Activated CD8-positive, alpha-beta memory T cell treated with anti-CD3 and anti-CD28 coated beads for 24 hours (primary cell): ENCODE measurements at regions not wholly inside any gene's neighbourhood (a gene's known extent, or its start where the extent isn't known, plus 50 kb on each side); places are given as distances from the start of the nearest gene placed in this dataset.
A peak's percentile ranks its signal among the peaks of the same experiment; 100 is the strongest.
"Not testable (repeated sequence)": the region's sequence is repeated elsewhere in the genome, so short reads cannot be mapped to it uniquely, and the experiment has no call there.

Source experiments
- DNase-seq: peaks from one replicate; pipeline ENCODE4 v3.0.0-alpha.2; 2020

DNA sequence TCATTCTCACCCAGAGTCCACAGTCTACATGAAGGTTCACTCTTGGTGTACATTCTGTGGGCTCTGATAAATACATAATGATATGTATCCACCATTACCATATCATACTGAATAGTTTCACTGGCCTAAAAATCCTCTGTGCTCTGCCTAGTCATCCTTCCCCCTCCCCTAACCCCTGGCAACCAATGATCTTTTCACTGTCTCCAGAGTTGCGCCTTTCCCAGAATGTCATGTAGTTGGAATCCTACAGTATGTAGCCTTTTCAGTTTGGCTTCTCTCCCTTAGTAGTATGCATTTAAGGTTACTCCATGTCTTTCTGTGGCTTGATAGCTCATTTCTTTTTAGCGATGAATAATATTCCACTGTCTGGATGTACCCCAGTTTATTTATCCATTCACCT is 101.3 kb downstream of the NOG start:
- DNase-seq, result no peak

DNA sequence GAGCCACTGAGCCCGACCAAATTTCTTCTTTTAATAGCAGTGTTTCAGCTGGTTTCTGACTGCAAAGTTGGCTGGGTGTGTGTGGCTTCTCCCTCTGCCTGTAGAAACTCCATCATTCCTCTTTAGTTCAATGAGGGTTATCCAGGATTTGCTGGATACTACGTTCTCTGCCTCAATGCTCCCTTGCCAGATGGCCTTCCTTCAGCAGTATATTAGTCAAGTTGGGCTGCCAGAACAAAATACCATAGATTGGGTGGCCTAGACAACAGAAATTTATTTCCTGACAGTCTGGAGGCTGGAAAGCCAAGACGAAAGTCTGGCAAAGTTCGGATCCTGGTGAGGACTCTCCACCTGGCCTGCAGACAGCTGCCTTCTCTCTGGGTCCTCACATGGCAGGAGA is 103.7 kb downstream of the NOG start:
- DNase-seq, result no peak

DNA sequence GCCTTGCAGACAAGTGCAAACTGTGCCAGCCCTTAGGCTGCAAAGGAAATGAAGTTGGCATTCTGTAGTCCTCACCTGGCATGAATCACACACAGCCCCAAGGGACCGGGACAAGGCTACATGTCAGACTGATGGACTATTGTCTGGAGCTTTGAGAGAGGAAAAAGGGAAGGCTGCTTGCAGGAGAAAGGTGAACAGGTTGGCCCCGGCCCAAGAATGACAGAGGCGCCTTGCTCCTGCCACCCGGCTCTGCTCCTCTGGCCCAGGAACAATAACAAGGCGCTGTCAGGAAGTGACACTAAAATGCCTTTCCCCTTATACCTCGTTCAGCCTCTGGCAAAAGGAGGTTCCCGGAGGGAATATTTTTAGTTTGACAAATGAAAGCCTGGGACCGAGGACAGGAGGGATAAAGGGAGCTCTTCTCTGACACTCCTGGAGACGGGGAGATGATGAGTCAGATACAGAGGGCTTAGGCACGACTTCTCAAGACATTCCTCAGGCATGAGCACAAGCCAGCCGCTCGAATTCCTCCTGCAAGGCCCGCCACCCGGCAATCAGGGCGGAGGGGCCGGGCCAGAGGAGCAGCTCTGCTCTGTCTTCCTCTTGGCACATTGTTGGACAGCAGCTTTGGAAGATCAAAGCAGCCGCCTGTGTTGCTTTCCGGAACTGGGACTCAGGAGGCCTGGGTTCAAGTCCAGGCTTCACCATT is 105.8 kb downstream of the NOG start:
- DNase-seq, result no peak

DNA sequence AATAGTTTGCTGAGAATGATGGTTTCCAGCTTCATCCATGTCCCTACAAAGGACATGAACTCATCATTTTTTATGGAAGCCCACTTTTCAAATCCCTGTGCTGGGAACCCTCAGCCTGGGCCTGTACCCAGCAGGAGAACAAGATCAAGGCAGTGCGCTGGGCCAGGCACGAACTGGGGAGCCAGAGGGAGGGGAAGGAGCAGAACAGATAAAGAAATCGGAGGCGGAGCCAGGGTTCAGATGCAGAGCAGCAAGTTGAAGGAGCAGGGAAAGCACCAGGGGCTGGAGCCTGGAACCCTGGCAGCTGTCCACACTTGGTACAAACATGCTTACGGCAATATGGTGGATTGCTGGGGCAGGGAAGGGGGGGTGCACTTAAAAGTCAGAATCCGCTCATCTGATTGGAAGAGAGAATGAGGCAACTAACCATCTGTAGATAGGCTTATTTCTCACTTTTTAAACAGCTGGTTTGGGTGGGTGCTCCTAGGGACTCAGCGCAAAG is 107.5 kb downstream of the NOG start:
- no peak for DNase-seq

DNA sequence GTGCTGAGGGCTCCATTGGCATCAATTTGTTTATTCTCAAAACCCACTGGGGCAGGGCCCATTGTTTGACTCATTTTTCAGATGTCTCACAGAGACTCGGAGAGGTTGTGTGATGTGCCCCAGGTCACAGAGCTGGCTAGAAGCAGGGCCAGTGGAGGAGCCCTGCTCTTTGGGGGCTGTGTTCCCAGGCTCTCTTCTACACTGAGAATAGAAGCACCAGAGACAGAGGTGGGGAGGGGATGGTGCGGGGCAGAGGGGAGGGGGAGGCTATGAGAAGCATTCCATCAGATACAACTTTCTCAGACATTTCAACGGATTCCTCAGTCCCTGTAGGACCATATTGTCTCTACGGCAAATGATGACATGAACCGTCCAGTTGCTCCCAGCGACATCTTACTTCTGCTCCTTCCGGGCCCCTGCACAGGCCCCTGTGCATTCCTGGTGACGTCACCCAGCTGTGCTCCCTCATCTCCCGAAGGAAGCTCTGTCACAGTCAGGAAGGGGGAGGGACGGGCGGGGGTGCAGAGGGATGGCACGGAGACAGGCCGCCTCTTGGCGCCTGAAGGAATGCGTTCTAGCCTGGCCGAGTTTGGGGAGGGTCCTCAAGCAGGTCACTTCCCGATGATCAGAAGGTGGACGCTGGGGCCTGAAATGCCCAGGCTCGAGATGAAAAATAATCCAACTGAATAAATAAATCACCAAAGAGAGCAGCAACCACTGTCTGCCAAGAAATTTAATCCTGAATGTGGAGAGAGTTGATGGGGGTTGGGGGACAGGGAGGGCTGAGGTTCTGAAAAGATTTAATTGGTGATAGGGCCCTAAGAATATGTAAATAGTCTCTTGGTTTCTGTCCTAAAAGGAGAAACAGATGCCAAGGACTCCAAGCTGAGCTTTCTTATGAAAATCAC is 114.1 kb downstream of the NOG start:
- no peak for DNase-seq

DNA sequence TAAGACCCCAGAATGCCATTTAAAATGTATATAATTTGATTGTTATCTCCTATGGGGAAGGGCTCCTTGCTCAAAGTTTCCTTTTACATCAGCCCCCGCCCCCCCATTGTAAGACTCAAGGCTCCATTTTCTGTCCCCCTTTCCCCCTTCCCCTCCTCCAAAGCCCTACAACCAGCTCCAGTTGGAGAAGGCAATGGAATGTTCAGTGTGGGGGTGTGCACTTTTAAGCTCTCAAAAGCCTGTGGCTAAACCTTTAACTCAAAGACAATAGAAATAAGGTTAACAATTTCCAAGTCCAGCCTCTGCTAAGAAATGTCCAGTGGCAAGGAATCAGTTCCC is 114.7 kb downstream of the NOG start:
- no peak for DNase-seq

DNA sequence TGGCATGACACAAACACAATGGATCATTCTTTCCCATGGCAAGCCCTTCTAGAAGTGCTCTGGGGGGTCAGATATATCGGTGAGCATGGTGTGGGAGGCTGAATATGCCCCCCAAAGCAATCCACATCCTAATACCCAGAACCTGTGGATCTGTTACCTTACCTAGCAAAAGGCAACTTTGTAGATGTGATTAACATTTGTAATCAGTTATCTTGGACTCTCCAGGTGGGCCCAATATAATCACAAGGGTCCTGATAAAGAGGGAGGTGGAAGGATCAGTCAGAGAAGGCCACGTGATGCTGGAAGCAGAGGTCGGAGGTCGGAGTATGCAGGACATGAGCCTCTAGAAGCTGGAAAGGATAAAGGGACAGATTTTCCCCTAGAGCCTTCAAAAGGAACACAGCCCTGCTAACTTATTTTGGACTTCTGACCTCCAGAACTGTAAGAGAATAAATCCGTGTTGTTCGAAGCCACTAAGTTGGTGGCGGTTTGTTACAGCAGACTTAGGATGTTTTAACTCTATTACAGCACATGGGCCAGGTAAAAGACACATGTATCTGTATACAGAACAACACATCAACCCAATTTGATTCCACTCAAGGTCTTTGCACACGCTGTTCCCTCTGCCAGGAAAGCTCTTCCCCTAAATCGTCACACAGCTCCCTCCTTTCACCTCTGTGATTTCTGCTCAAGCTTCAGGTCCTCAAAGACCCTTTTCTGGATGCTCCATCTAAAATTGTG is 115.3 kb downstream of the NOG start:
- no peak for DNase-seq

DNA sequence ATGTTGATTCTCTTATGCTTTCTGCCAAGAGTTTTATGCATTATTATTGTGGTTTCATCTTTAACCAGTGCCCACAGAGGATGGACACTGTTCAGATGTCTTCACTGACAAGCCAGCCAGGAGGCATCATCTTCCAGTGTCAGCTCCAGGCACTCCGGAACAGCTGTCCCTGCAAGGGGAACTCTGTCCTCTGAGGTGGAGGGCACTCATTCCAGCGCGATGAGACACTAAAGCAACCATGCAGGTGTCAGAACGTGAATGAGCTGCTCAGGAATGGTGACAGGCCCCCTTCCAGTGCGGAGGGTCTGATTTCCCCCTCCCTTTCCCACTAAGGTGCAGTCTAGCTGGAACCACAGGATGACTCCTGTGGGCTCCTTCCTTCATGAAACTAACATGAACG is 117.5 kb downstream of the NOG start:
- no peak for DNase-seq

DNA sequence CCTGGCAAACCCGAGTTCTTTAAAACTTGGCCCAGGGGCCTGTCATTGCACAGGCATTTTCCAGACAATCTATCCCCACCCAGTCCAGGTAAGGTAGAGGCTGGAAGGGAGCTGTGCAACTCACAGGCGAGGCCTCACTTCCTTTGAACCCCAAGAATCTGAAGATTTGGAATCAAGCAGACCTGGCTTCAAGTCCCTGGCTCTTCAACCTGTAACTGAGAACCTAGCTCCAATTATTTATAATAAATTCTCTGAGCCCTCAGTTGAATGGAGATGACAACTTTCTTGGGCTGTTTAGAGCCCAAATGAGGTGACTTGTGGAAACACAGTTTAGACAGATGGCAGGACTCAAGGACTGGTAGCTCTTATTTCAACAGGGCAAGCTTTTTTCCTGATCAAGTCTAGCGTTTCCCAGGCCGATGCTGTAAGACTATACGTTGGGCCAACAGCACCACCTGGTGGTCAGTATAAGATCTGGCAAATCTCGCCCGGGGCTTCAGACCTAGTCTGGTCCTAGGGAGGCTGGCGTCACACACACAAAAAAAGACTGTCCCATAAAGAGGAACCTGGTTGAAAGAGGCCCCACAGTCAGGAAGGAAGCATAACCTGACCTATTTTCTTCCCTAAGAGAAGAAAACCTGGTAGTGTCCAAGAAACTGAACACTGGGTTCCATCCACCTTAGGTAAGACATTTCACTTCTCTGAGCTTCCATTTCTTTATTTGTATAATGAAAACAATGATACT is 117.9 kb downstream of the C17orf67 start:
- peak; percentile 86 for DNase-seq

DNA sequence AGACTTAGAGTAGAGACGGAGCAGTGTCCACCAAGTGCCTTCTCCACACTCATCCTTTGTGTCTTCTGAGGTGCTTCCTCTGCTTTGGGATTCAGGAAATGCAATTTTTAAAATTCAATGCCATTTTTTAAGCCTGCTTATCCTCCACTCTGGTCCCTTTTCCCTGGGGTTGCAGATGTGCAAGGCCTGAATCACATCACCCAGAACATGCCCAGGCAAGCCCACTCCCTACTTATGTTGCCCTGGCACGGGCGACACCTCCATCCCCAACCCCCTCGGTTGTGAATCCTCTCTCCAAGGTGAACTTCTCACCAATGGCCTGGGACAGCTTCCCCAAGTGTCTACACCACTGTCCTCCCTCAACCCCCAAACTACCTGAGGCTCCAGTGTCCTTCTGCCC is 116.2 kb downstream of the C17orf67 start:
- no peak for DNase-seq

DNA sequence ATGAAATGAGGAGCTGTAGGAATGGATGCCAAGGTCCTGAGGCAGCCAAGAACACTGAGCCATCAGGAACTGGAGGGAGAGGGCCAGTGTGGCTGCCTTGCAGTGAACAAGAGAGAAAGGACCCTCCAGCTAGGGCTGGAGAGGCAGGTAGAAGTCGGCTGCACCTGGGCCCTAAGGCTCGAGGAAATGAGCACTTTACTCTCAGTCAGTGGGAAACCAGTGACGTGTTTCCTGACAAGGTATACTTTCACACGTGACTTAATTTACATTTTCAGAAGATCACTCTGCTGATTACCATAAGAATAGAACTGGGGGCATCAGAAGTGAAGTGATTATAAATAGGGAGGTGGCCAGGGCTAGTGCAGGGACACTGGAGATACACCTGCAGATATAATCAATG is 115.2 kb downstream of the C17orf67 start:
- DNase-seq, result no peak

DNA sequence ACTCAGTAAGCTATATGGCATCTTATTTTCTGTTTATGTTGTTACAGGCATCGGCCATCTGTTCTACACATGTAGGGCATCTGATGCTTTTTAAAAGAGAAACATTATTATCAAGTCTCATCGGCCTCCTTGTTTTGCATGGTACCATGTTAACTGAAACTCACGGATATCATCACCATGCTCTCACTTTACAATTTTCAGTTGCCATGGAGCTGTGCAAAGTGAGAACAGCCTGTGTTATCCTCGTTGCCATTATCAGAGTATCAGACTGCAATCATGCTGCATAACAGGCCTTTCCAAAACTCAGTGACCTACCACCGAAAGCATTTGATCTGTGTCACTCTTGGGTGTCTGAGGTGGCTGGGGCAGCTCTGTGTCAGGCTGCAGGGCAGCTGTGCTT is 110.3 kb downstream of the C17orf67 start:
- no peak for DNase-seq

DNA sequence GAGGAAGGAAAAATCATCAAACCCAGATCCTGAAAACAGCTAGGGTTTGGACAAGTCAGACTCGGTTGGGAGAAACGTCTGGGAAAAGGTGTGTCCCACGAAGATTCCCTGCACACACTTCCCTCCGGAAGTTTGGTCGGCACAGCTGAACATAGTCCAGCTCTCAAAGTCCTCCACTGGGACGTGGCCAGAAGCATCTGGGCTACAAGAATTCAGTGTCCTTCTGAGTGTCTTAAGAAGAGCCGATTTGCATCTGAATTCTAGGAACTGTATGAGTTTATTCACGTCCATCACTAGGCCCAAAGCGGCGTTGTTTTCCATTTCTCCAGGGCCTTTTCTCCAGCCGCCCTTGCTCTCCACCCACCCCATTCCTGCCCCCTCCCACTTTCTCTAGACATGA is 109.1 kb downstream of the C17orf67 start:
- no peak for DNase-seq

DNA sequence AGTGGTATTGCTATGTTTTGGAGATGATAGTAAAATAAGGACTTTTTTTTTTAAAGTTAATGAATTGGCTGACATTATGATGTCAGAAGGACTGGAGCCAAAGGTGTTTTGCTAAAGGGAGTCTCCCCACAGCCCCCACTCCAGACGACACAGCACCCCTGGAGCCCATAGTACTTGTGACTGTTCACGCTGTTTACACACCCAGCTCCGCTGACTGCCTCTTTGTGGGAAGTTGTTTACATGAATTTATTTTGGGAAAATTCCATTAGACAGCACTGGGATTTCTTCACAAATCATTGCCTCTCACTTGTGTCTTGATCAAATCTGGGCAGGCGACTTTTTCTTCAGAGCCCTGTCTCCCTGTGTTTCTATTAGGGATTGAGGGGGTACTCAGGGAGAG is 108.6 kb downstream of the C17orf67 start:
- no peak for DNase-seq

DNA sequence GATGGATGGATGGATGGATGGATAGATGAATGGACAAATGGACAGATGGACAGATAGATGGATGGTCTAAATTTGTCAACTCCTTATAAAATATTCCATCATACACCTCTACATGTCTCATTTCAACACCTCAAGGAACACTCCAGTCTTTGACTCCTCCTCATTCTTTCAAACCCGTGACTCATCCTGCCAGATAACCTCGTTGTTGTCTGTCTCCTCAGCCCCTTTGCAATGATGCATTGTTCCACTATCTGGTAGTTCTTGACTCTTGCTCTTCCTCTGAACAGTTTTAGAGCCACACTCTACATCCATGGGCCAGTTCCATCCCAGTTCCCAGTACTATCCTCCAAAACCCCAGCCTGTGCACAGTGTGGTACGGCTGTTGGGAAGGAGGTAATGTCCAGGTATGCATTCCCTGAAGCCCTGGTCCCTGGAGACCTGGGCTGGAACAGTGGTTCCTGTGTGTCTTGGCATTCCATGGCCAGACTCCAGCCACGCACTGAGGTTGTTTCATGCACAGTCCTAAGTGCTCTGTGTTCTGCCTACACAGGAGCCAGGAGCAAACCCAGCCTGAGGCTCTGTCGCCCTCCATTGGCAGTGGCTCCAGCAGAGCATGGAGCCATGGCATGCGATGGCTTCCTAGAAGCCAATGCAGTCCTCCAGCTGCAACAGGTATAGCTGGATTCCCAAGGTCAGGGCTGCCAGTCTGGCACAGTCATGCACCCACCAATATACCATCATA is 105.7 kb downstream of the C17orf67 start:
- no peak for DNase-seq

DNA sequence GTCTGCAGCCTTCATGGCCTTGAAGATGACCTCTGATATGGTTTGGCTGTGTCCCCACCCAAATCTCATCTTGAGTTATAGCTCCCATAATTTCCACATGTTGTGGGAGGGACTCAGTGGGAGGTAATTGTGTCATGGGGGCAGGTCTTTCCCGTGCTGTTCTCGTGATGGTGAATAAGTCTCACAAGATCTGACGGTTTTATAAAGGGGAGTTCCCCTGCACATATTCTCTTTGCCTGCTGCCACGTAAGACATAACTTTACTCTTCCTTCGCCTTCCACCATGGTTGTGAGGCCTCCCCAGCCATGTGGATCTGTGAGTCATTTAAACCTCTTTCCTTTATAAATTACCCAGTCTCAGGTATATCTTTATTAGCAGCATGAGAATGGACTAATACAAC is 102.6 kb downstream of the C17orf67 start:
- not testable (repeated sequence) for DNase-seq

DNA sequence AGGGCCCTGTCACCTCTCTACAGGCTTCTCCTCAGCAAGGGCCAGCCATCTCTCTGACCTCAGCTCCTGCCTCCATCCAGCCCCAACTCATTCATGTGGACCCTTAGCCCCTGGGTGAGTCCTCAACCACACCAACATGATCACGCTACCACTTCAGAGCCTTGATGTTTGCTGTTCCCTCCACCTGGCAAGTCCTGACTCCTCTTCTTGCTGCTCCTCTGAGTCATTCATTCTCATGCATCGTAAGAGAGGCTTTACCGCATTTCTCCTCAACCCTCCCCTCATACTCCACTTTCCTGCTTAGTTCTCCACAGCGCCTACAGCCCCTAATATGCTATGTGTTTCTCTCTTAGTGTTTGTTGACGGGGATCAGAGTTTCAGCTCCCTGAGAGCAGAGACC is 99.9 kb downstream of the C17orf67 start:
- no peak for DNase-seq

DNA sequence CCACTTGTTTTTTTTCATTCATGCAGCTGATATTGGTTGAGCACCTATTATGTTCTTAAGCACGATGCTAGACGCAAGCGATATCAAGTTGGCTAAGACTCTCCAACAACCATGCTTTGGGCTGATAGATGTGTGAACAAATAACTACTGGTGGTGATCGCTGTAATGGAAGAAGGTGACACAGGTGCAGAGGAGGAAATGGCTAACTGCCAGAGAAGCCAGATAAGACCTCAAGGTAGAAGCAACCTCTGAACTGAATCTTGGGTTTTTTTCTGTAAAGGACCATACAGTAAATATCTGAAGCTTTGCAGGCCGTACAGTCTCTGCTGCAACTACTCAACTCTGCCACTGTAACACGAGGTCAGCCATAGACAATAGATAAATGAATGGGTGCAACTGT is 97.9 kb downstream of the C17orf67 start:
- no peak for DNase-seq

DNA sequence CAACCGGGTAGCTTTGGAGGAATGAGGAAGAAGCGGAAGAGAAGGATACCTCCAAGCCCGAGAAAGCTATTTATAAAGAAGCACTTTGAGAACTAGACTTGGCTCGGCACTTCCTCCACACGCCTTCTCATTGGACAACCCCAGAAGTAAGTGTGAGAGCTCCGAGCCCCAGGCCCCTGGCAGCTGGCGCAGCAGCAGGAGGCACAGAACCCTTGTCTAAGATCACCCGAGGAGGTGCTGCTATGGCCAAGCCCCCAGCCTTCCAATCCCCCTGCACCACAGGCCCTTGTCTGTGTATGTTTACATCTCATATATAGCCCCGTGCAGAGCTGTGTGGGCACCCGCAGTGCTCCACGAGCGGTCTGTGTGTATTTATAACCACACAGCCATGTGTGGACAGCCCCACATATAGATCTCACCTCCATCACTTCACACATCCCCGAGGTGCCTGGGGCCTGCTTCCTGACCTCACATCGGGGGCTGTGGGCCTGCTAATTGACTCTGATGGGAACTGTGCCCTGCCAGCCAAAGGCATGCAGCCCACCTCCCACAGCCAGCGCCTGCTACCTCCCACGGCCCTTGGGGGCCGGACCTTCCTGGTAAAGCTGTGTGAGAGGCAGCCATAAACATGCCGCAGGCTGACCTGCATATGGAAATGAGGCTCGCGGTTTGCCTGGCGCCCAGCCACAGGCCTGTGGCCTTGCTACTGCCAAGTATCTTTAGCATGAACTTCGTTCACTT is 96.1 kb downstream of the C17orf67 start:
- DNase-seq, result no peak

DNA sequence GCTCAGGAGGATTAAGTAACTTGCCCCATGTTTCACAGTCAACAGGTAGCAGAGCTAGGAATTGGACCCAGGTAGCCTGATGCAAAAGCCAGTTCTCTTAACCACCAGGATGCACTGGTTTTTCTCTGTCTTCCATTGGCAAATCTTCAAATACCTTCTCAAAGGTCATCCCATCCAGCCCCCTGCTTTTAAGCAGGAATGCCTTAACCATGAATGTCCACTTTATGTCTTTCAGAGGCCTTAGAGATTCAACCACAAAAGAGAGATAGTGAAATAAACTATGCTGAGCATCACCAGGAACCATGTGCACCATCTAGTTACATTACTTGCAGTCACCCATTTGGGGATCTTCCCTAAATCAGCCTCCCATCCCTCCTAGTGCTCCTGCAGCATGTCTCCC is 94.3 kb downstream of the C17orf67 start:
- DNase-seq, result no peak

DNA sequence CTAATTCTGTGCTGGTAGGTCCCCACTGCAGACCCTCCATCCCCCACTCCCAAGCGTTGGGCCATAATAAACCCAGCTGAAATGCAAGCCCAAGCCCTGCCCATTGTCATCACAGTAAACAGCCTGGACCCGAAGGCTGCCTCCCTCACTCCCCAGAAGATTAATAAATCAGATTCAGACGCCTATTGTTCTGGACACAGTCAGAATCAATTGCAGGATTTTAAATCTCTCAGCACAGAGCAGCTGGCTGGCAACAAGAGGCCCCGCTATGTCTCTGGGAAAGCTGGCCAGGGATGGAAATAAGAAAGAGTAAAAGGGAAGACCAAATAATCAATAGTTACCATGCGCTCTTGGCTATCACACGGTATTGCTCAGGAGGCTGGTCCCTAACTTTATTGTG is 93.9 kb downstream of the C17orf67 start:
- DNase-seq, result no peak
